ENCODE measurements at regions not wholly inside any gene's neighbourhood (a gene's known extent, or its start where the extent isn't known, plus 50 kb on each side); places are given as distances from the start of the nearest gene placed in this dataset.

GRCh38 chr3:76566904-76567303 is 473.0 kb upstream of the ROBO2 start:
- TF ChIP-seq POLR2A (IDR thresholded peaks at IDR 0.05; ENCODE audit: low read depth, low read length) = no peak
- TF ChIP-seq POLR2AphosphoS5 (IDR thresholded peaks at IDR 0.05; ENCODE audit: low read depth, low read length) = no peak
